GM12873 (cell line): ENCODE measurements at regions not wholly inside any gene's neighbourhood (a gene's known extent, or its start where the extent isn't known, plus 50 kb on each side); places are given as distances from the start of the nearest gene placed in this dataset.

Source experiments
- TF ChIP-seq, protein P1 (sequence below): IDR thresholded peaks from 2 replicates; pipeline ENCODE4 v1.5.1; 2012; ENCODE audit warnings: low read depth, mild to moderate bottlenecking, moderate library complexity, low read length, control low read depth; ENCODE audit not compliant: insufficient read depth; ENCODE audit errors: missing control alignments

DNA sequence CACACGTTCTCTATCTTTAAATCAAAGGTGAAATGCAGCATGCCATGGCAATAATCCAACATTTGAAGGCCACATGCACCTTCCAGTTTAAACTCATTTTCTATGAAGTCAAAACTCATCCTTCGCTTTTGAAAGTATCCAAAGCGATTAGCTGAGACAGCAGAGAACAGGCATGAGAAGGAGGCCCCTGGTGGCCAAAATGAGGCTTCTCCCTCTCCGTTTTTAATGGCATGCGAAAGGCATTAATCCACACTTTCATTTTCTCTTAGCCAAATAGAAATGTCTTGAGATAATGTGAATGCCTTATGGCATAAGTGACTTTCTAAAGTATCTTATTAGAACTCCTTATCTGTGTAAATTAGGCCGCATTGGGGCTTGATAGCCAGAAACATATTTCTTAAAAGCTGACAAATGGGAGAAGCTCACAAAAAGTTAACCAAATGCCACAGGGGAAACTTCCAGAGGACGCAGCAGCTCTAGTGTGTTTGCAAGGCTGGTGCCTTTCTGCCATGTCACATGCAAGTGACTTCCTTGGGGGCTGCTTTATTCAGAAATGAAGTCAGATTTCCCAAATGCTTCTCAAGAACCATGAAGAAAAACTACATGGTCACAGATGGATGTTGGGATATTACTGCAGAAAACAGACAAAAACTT, 1189.6 kb downstream of the SORCS1 start:
- TF ChIP-seq, protein P1, sequence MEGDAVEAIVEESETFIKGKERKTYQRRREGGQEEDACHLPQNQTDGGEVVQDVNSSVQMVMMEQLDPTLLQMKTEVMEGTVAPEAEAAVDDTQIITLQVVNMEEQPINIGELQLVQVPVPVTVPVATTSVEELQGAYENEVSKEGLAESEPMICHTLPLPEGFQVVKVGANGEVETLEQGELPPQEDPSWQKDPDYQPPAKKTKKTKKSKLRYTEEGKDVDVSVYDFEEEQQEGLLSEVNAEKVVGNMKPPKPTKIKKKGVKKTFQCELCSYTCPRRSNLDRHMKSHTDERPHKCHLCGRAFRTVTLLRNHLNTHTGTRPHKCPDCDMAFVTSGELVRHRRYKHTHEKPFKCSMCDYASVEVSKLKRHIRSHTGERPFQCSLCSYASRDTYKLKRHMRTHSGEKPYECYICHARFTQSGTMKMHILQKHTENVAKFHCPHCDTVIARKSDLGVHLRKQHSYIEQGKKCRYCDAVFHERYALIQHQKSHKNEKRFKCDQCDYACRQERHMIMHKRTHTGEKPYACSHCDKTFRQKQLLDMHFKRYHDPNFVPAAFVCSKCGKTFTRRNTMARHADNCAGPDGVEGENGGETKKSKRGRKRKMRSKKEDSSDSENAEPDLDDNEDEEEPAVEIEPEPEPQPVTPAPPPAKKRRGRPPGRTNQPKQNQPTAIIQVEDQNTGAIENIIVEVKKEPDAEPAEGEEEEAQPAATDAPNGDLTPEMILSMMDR = peak; percentile 41

DNA sequence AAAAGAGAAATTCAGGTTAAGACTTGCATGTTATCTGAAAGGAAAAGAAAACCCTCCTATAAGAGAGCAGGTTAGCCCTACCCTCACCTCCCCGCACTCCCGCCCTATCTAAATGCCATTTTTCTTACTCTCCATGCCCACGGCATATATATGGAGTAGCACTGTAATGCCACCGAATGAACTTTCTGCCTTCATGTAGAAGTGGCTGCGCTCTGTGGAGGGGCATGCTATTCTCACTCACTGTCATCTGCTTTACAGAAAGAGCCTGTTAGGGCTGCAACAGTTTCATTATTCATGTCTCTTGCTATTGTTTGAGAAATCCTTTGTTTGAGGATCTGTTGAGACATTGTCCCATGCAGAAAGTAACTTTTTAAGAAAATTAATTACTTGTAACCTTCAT, 1190.6 kb downstream of the SORCS1 start:
- TF ChIP-seq, protein P1 = no peak

DNA sequence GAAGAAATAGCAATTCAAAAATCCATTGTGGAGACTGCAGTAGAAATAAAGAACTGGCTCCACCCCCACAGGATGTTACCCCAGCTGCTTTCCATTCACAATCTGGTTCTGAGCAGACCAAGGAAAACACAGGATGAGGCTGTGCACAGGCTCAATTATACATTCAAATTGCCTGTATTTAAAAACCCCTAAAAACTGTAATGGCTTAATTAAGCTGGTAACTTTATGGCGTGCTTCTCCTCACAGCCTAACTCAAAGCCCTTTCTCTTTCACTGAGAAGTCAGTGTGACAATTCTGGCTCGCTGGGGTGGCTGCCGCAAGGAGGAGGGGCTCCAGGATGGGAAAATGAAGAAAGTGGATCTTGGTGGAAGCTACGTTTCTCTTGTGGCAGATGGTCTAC, 1191.1 kb downstream of the SORCS1 start:
- TF ChIP-seq, protein P1 = no peak

DNA sequence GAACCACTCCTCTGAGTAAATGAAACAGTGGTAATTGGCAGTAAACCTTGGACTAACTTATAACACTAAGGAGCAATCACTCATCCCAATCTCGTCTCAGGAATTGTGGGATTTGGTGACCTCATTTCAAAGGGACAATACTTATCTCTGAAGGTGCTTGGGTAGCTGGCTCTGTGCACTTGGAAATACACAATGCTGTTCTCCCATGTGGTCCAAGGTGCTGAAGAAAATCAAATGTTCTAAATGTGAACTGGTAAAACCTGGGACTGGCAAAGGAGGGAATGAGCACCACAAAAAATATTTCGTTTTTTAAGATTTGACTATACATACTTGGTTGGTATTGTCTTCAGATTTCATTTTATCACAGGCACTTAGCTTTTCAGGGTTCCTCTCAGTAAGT, 1193.0 kb downstream of the SORCS1 start:
- TF ChIP-seq, protein P1 = no peak

DNA sequence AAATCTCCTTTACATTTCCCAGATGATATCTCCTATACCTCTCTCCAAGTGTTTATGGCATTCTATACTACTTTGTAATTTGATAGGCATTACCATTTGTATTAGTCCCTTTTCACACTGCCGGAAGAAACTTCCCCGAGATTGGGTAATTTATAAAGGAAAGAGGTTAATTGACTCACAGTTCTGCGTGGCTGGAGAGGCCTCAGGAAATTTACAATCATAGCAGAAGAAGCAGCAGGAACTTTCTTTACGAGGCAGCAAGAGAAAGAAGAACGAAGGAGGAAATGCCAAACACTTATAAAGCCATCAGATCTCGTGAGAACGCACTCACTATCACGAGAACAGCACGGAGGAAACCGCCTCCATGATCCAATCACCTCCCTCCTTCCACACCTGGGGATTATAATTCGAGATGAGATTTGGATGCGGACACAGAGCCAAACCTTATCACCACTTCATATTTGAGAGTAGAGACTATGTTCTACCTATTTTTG, 1194.6 kb downstream of the SORCS1 start:
- TF ChIP-seq, protein P1 = no peak

DNA sequence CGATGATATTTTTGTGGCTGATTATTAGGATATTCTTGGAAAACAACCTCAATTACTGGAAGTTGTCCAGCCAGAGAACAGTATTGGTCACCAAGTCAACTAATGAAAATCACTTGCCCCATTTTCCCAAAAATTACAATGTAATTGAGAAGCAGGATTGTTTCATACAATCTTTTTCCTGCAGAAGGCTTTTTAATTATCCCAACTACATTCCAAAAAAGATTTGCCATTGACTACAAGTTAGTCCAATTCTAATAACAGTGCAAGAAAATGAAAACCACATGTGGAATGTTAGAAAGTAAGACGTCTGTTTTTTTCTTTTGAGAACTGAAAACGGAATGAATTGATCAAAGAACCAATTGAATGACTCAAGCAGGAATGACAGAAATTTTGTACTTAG, 1195.8 kb downstream of the SORCS1 start:
- TF ChIP-seq, protein P1 = no peak

DNA sequence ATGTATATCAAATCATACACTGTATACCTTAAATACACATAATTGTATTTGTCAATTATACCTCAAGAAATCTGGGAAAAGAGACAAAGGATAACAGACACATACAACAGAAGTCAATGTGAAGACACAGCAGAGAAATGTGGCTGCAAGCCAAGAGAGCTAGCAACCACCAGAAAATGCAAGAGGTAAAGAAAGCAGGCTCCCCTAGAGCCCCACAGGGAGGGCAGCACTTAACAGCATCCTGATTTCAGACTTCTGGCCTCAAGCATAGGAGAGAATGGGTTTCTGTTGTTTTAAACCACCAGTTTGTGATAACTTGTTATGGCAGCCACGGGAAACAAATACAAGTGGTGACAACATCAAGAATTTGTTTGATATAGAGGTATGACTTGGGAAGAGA, 1197.2 kb downstream of the SORCS1 start:
- TF ChIP-seq, protein P1 = no peak

DNA sequence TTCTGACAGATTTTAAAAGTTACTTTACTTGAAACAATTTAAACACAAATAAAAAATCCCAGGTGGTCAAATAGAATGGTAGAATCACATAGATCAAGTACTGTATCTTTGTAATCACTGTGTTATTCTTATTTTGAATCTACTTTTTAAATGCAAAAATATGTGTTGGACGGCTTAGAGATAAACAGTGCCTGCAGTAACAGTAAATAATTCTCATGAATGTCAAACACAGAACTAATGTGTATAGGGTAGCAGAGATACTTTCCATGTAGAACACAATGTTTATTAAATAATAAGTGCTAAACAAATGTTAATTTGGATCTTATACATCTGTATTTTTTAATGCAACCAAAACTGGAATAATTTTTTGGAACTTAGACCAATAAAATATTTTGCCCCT, 1199.4 kb downstream of the SORCS1 start:
- TF ChIP-seq, protein P1 = no peak
